ENCODE measurements at regions not wholly inside any gene's neighbourhood (a gene's known extent, or its start where the extent isn't known, plus 50 kb on each side); places are given as distances from the start of the nearest gene placed in this dataset.

DNA sequence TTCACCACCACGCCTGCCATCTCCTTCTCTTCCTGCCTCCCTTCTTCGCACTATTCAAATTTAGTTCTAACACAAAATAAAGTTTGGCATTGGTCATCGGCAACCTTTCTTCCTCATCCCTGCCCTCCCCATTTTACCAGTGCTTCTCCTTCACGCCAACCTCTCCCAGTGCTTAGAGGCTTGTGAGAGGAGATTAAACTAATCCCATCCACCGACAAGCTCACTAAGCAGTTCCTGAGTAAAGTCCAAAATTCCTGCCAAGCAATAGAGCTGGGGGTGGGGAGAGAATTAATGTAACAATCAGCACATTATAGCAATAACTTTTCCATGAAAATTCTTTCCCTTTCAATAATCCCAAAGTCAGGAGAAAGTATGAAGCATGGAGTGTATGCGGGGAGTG lies 157.4 kb upstream of the GMNC start:
- TF ChIP-seq CTCF (conservative IDR thresholded peaks at IDR 0.05; ENCODE audit: low read depth in 2 of 2) (no peak), POLR2AphosphoS5 (IDR thresholded peaks at IDR 0.05; ENCODE audit: low read depth) (no peak)

Data from GM23338 (cell line).